Endodermal cell (in vitro differentiated cells): ENCODE measurements at regions not wholly inside any gene's neighbourhood (a gene's known extent, or its start where the extent isn't known, plus 50 kb on each side); places are given as distances from the start of the nearest gene placed in this dataset.
A peak's percentile ranks its signal among the peaks of the same experiment; 100 is the strongest.

Experiments used
- DNase-seq: peaks from one replicate; pipeline ENCODE4 v3.0.0-alpha.2; 2017
- H3K27ac ChIP-seq: 2 replicates; pipeline ENCODE4 v1.5.1; 2013; ENCODE audit warnings: mild to moderate bottlenecking, low read depth, low read length, moderate library complexity
- H3K27me3 ChIP-seq: 2 replicates; pipeline ENCODE4 v1.6.1; 2013; ENCODE audit warnings: mild to moderate bottlenecking, low read length, moderate library complexity; ENCODE audit not compliant: insufficient read depth, control insufficient read depth, poor library complexity, severe bottlenecking
- H3K36me3 ChIP-seq: 2 replicates; pipeline ENCODE4 v1.7.0; 2013; ENCODE audit warnings: mild to moderate bottlenecking, low read length, moderate library complexity; ENCODE audit not compliant: control insufficient read depth, insufficient read depth
- H3K4me1 ChIP-seq: one replicate; pipeline ENCODE4 v1.7.0; 2013; ENCODE audit warnings: low read length; ENCODE audit not compliant: control insufficient read depth, insufficient read depth
- H3K4me3 ChIP-seq: 2 replicates; pipeline ENCODE4 v1.5.1; 2013; ENCODE audit warnings: mild to moderate bottlenecking, low read length, moderate library complexity
- H3K9ac ChIP-seq: 2 replicates; pipeline ENCODE4 v1.6.1; 2013; ENCODE audit warnings: mild to moderate bottlenecking, low read length, moderate library complexity; ENCODE audit not compliant: poor library complexity, severe bottlenecking; ENCODE audit errors: extremely low read depth
- H3K9me3 ChIP-seq: 2 replicates; pipeline ENCODE4 v1.6.1; 2013; ENCODE audit warnings: mild to moderate bottlenecking, low read length, moderate library complexity; ENCODE audit not compliant: control insufficient read depth
- H3K27ac Mint-ChIP-seq: 2 replicates; pipeline ENCODE4 v1.8.0; 2020; ENCODE audit warnings: mixed read lengths
- H3K27me3 Mint-ChIP-seq: 2 replicates; pipeline ENCODE4 v1.8.0; 2021; ENCODE audit warnings: mild to moderate bottlenecking, mixed read lengths; ENCODE audit not compliant: insufficient read depth
- H3K36me3 Mint-ChIP-seq: 2 replicates; pipeline ENCODE4 v1.8.0; 2020; ENCODE audit warnings: low read depth, mixed read lengths
- H3K4me1 Mint-ChIP-seq: 2 replicates; pipeline ENCODE4 v1.8.0; 2020; ENCODE audit warnings: mixed read lengths
- H3K4me3 Mint-ChIP-seq: 2 replicates; pipeline ENCODE4 v1.8.0; 2020; ENCODE audit warnings: mild to moderate bottlenecking, moderate library complexity, mixed read lengths
- H3K9me3 Mint-ChIP-seq: 2 replicates; pipeline ENCODE4 v1.8.0; 2020; ENCODE audit warnings: mild to moderate bottlenecking, mixed read lengths
- WGBS, 2 experiments: methylation state at CpG; one replicate each; pipeline versions ENCODE4 v1.1.5 to v1.1.7; 2013; ENCODE audit warnings: missing lambda C conversion rate in 2 of 2, mixed read lengths in 1 of 2; ENCODE audit not compliant: insufficient coverage in 1 of 2, insufficient read length in 1 of 2; 5-methylcytosine and 5-hydroxymethylcytosine counted together
- TF ChIP-seq, protein P1 (sequence below): fragments of 200-600 bp; sonication (generic); conservative IDR thresholded peaks from 2 replicates; pipeline ENCODE4 v1.5.0; 2021; ENCODE audit warnings: antibody characterized with exemption, mild to moderate bottlenecking

- Histone ChIP-seq H3K4me3 (no peak overlapping the region), H3K9ac (no peak overlapping the region), H3K27me3 (no peaks in the 10 kb centered on the region), H3K9me3 (peaks cover 3% of the 10 kb centered on the region), H3K4me1 (no peaks in the 10 kb centered on the region), H3K27ac (no peak overlapping the region), H3K36me3 (no peaks in the 10 kb centered on the region)
- no peak overlapping the region for H3K4me3 Mint-ChIP-seq
- H3K36me3 Mint-ChIP-seq: no peaks in the 10 kb centered on the region
- peaks cover 12% of the 10 kb centered on the region for H3K9me3 Mint-ChIP-seq
- no peaks in the 10 kb centered on the region for H3K27me3 Mint-ChIP-seq
- H3K27ac Mint-ChIP-seq: no peak overlapping the region
- H3K4me1 Mint-ChIP-seq: no peaks in the 10 kb centered on the region
- WGBS, 2 experiments: 85 to 100% methylated on average over 8 to 20 of the region's 20 CpGs
- TF ChIP-seq, protein P1, sequence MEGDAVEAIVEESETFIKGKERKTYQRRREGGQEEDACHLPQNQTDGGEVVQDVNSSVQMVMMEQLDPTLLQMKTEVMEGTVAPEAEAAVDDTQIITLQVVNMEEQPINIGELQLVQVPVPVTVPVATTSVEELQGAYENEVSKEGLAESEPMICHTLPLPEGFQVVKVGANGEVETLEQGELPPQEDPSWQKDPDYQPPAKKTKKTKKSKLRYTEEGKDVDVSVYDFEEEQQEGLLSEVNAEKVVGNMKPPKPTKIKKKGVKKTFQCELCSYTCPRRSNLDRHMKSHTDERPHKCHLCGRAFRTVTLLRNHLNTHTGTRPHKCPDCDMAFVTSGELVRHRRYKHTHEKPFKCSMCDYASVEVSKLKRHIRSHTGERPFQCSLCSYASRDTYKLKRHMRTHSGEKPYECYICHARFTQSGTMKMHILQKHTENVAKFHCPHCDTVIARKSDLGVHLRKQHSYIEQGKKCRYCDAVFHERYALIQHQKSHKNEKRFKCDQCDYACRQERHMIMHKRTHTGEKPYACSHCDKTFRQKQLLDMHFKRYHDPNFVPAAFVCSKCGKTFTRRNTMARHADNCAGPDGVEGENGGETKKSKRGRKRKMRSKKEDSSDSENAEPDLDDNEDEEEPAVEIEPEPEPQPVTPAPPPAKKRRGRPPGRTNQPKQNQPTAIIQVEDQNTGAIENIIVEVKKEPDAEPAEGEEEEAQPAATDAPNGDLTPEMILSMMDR: no peak
- no peak for DNase-seq
Observed at GRCh38 chr9:135328485-135329417, 150.8 kb upstream of the PPP1R26 start.

DNA sequence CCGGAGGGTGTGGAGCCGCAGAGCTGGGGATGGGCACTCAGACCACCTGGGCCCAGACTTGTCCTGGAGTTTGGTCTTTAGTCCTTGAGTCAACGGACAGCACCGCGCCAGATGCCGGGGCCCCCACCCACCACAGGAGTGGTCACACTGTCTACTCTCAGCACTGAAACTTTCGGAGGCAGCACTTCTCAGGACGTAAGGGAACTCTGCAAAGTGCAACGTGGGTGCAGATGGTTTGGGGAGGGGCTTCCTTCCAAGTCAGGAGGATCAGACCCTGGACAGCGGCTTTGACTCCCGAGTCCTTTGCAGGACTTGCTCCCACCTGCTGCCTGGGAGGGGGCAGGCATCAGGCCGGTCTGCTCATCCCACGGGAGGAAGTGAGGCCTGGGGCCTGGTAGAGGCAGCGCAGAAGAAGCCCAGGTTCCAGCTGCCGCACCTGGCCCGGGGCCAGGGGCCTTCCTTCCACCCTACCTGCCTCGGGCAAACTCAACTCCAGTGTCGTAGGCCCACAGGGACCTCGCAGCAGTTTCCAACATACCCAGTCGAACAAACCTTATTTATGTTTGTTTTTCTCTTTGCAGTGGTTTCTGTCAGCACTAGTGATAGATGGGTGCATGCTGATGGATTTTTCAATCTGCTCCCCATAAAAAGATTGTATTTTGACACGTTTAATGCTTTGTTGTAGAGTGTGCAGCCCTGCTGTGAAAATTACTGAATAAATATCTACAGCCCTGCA is 149.8 kb upstream of the PPP1R26 start:
- TF ChIP-seq, protein P1: peak; percentile 16
- H3K9ac ChIP-seq: no peak overlapping the region
- Mint-ChIP-seq H3K4me1 (no peaks in the 10 kb centered on the region), H3K36me3 (no peaks in the 10 kb centered on the region), H3K27me3 (no peaks in the 10 kb centered on the region), H3K4me3 (no peak overlapping the region), H3K9me3 (peaks cover 12% of the 10 kb centered on the region), H3K27ac (no peak overlapping the region)
- no peaks in the 10 kb centered on the region for H3K4me1 ChIP-seq
- no peak overlapping the region for H3K27ac ChIP-seq
- peak; percentile 84 for DNase-seq
- H3K27me3 ChIP-seq: no peaks in the 10 kb centered on the region
- peaks cover 3% of the 10 kb centered on the region for H3K9me3 ChIP-seq
- no peaks in the 10 kb centered on the region for H3K36me3 ChIP-seq
- H3K4me3 ChIP-seq: no peak overlapping the region
- WGBS, 2 experiments: 66 to 73% methylated on average over 13 to 21 of the region's 21 CpGs

- Mint-ChIP-seq H3K4me1 (no peaks in the 10 kb centered on the region), H3K36me3 (no peaks in the 10 kb centered on the region), H3K27ac (no peak overlapping the region), H3K27me3 (no peaks in the 10 kb centered on the region), H3K9me3 (peaks cover 12% of the 10 kb centered on the region), H3K4me3 (no peak overlapping the region)
- Histone ChIP-seq H3K4me1 (no peaks in the 10 kb centered on the region), H3K27me3 (no peaks in the 10 kb centered on the region), H3K36me3 (no peaks in the 10 kb centered on the region), H3K4me3 (no peak overlapping the region), H3K9me3 (peaks cover 3% of the 10 kb centered on the region), H3K9ac (no peak overlapping the region), H3K27ac (no peak overlapping the region)
- DNase-seq: no peak
- TF ChIP-seq, protein P1: no peak
- WGBS, 2 experiments: 81 to 83% methylated on average over 3 to 6 of the region's 6 CpGs
Observed at GRCh38 chr9:135330307-135330631, 149.3 kb upstream of the PPP1R26 start.
